GM10248 (cell line): ENCODE measurements at regions not wholly inside any gene's neighbourhood (a gene's known extent, or its start where the extent isn't known, plus 50 kb on each side); places are given as distances from the start of the nearest gene placed in this dataset.
"Not testable (repeated sequence)": the region's sequence is repeated elsewhere in the genome, so short reads cannot be mapped to it uniquely, and the experiment has no call there.

Experiments
- CTCF ChIA-PET: fragments of 300-600 bp; sonication (Branson Sonifier 250); formaldehyde crosslinking; extraction: SDS; loops from one replicate; lab custom pipeline; 2021; ENCODE audit warnings: antibody characterized with exemption; lab: Yijun Ruan, JAX
- POLR2A ChIA-PET: fragments of 350-650 bp; sonication (Branson Sonifier 250); formaldehyde crosslinking; extraction: SDS; loops from one replicate; lab custom pipeline; 2020; ENCODE audit warnings: antibody characterized with exemption; lab: Yijun Ruan, JAX
- DNase-seq: peaks from one replicate; pipeline ENCODE4 v3.0.0; 2012; ENCODE audit errors: extremely low spot score
- TF ChIP-seq, protein P1 (sequence below): IDR thresholded peaks from 2 replicates; pipeline ENCODE4 v1.5.1; 2012; ENCODE audit warnings: mild to moderate bottlenecking, low read depth; ENCODE audit errors: extremely low read depth, missing control alignments, control extremely low read depth

DNA sequence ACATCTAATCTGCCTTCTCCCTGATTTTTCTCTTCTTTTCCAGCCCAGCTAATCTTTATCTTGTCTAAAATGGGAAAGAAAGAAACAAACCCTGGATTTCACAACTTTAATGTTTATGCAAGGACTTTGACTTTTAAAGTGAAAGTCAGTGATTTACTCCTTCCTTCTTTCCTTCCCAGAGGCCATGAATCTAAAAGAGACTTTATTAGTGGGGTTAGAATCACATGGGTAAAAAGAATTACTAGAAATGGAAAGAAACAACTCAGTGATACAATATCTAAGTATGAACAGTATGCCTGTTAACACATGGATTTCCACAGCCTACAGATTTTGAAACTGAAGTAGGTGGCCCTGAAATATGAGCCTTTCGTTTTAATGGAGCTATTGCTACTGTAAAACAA lies 59.8 kb upstream of the KCNK2 start:
- POLR2A ChIA-PET = no interaction called here
- no peak for DNase-seq
- CTCF ChIA-PET = no interaction called here
- TF ChIP-seq, protein P1, sequence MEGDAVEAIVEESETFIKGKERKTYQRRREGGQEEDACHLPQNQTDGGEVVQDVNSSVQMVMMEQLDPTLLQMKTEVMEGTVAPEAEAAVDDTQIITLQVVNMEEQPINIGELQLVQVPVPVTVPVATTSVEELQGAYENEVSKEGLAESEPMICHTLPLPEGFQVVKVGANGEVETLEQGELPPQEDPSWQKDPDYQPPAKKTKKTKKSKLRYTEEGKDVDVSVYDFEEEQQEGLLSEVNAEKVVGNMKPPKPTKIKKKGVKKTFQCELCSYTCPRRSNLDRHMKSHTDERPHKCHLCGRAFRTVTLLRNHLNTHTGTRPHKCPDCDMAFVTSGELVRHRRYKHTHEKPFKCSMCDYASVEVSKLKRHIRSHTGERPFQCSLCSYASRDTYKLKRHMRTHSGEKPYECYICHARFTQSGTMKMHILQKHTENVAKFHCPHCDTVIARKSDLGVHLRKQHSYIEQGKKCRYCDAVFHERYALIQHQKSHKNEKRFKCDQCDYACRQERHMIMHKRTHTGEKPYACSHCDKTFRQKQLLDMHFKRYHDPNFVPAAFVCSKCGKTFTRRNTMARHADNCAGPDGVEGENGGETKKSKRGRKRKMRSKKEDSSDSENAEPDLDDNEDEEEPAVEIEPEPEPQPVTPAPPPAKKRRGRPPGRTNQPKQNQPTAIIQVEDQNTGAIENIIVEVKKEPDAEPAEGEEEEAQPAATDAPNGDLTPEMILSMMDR = no peak

DNA sequence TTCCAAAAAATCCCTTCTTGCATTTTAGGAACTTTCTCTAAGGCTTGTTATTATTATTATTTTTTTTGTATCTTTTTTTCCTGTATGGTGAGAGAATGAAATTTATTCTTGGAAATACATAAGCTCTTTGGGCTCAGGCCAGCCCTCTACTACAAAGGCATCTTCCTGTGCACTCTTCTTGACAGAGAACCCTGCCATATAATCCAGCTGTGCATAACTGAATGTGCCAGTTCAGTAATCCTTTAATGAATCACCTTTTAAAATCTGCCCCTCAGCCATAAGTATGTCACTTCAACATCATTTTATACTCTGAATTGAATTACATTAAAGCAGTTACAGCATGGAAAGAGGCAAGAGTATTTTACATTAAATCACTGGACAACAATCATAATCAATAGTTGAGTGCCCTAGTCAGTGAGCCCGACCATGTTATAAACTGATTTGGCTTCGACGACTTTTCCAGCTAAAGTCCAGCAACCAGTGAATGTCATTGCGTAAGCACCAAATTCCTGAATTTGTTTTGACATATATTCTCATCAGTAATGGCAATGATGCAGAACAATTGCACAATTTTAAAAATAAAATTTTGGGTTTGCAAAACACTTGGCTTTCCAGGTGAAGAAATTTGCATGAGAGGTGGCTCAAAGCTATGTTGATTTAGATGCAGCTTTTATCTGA lies 59.2 kb upstream of the KCNK2 start:
- TF ChIP-seq, protein P1 = no peak
- POLR2A ChIA-PET = no interaction called here
- CTCF ChIA-PET = no interaction called here
- no peak for DNase-seq

DNA sequence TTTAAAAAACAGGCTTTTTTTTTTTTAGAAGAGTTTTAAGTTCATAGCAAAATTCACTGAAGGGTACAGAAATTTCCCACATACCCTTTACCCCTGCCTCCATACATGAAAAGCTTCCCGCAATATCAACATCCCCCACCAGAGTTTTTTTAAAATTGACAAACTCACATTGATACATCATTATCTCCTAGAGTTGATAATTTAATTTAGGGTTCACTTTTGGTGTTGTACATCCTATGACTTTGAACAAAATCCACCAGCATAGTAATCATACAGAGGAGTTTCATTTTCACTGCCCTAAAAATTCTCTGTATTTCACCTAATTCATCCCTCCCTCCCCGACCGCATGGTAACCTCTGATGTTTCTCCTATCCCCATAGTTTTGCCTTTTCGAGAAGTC lies 53.6 kb upstream of the KCNK2 start:
- TF ChIP-seq, protein P1 = no peak
- DNase-seq = no peak
- ChIA-PET CTCF (interaction anchor here (1.0 kb wide), 1 partner anchor 17 kb away, joined by 3 read pairs; no protein-coding TSS in a partner anchor), POLR2A (no interaction called here)

DNA sequence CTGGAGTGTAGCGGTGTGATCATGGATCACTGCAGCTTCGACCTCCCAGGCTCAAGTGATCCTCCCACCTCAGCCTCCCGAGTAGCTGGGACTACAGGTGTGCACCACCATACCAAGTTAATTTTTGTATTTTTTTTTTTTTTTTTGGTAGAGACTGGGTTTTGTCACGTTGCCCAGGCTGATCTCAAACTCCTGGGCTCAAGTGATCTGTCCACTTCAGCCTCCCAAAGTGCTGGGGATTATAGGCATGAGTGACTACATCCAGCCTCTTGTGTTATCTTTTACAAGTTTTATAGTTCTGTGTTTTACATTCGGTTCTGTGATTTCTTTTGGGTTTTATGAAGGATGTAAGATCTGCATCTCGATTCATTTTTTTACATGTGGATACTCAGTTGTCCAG lies 52.0 kb upstream of the KCNK2 start:
- POLR2A ChIA-PET, DNase-seq, CTCF ChIA-PET: not testable (repeated sequence)

DNA sequence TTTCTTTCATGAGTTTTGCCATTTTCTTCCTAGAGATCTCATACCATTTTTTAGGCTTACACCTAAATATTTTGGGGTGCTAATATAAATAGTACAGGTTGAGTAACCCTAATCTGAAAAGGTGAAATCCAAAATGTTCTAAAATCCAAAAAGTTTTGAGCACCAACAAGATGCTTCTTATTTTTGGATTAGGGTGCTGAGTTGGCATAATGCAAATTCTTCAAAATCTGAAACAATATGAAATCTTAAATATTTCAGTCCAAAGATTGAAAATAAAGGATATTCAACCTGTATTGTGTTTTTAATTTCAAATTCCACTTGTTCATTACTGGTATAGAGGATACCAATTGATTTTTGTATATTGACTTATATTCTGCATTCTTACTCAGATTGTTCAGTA lies 51.1 kb upstream of the KCNK2 start:
- no peak for DNase-seq
- TF ChIP-seq, protein P1 = no peak
- POLR2A ChIA-PET = no interaction called here
- CTCF ChIA-PET = no interaction called here
